GM18873 (cell line): ENCODE measurements at regions not wholly inside any gene's neighbourhood (a gene's known extent, or its start where the extent isn't known, plus 50 kb on each side); places are given as distances from the start of the nearest gene placed in this dataset.
"Not testable (repeated sequence)": the region's sequence is repeated elsewhere in the genome, so short reads cannot be mapped to it uniquely, and the experiment has no call there.

Experiments
- ATAC-seq: cut with Tn5 transposase; IDR thresholded peaks from one replicate; pipeline ENCODE4 v1.9.1; 2021; ENCODE audit warnings: mild to moderate bottlenecking, moderate library complexity, moderate number of reproducible peaks; ENCODE audit not compliant: unreplicated experiment, low FRiP score

DNA sequence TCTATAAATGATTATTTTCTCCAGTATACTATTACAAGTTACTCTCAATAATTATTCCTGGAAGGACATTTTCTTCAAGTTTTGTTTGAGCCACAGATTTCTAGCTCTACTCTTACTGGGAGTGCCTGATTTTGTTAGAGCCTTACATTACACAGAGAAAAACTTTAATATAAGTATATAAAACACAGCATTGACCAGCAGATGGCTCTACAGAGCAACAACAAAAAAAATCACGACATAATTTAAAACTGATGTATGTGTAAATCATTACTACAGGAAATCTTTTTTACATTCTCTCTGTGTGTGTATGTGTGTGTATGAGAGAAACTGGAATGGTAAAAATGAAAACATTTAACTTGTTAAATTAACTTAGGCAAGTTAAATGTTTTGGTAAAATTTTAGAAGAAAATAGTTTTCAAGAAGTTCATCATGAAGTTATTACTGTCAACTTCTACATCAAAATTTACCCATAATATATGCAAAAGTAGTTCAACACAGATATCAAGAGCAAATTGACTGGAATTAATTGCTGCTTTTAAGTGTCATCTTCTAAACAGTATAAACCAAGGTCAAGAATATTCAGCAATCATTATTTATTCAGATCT is 103.3 kb downstream of the MDH1 start:
- ATAC-seq: no peak

DNA sequence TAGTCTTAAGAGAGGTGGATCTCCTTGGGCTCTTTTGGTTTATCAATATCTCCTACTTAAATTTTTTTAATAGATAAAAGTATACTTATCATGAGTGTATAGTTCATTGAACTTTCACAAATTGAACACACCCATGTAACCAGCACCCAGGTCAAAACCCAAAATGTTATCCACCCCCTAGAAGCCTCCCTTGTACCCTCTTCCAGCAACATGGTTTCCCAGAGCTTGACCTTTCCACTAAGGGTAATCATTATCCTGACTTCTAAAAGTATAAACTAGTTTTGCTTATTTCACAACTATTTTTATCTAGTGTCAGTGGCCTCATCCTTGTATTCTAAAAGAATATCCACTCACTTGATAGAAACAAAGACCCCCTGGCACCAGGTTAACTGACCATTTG is 106.8 kb downstream of the MDH1 start:
- no peak for ATAC-seq

DNA sequence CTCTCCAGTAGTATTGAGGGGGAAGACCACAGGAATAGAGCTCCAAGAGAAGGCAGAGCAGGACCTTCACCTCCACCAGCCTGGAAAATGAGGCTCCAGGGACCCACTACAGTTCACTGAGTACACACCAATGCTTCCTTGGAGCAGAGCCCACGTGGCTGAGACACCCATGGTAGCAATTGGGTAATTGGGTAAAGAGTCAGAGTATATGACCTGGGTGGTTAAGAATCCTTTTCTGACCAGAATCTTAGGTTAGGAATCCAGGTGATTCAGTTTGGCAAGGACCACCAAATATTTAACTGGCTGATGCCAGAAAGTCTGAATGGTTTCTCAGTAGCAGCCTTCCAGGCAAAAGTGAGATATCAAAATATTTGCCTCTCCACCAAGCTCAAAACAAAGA is 107.7 kb downstream of the MDH1 start:
- ATAC-seq: no peak

DNA sequence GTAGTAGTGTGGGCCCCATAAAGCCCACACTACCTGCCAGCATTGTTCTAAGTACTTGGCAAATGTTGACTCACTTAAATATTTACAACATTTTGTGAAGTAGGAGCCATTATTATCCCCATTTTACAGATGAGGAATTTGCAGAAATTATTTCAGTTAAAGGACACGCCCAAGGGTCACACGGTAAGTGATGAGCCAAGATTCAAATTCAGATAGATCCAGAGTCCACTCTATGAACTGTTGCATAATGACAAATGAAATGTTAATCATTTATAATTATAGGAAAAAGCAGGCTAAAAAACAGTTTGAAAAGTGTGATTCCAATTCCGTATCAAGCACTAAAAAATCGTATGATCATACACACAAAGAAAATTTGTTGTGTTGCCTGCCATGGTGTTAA is 108.4 kb downstream of the MDH1 start:
- no peak for ATAC-seq

DNA sequence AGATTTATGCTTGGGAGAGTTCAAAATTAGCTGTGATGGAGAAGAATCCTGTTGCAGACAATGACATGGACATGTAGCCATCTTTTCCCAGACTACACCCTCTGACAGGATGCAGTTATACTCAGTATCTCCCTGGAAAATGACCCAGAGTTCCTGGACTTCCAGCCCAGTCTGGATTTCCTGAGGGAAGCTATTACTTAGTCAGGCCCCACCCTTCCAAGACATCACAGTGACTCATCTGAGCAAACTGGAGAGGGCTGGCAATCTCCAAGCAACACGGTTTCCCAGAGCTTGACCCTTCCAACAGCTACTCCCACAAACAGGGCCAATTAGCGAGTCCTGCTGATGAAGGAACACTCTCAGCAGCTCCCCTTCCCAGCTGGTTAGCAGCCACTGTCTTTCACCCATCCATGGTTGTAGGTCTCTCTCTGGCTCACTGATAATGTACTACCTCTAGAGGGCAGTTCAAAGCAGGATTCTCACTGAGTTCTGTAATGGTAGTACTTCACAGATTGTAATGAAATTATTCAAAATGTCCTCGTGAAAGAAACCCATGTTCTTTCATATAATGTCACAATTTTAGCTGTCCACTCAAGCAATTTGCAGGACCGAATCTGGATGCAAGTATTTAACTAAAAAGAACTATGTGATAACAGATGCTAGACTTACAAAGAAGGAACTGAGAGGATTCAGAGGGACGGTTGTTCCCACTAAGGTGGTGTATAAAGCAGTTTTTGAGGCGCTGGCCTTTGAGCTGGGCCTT is 110.2 kb downstream of the MDH1 start:
- ATAC-seq: peak; percentile 52

DNA sequence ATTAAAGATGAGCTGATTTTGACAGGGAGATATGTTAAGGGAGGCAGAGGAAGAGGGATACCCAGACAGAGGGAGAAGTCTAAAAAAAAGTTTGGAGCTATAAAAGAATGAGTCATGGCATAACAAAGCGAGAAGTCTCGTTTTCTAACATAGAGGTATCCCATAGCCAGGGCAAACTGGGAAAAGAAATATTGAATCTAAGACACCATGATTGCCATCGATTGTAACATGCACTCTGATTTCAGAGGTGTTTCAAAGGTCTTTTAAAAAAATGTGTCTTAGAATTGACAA is 110.7 kb downstream of the MDH1 start:
- ATAC-seq: no peak

DNA sequence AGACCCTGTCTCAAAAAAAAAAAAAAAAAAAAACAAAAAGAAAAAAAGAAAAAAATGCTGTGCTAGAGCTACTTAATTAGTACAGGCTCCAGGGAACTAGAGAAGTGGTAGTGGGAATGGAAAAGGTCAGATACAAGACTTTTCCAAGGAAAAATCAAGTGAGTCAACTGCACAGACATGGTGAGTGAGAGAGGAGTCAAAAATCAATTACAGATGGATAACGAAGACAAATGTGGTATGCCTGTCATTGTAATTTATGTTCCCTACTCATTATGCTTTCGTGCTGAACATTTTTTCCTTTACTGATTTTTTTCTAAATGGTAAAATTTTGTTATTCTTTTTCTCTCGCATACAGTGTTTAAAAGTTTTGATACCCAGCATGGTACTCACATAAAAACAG is 111.5 kb downstream of the MDH1 start:
- ATAC-seq: no peak

DNA sequence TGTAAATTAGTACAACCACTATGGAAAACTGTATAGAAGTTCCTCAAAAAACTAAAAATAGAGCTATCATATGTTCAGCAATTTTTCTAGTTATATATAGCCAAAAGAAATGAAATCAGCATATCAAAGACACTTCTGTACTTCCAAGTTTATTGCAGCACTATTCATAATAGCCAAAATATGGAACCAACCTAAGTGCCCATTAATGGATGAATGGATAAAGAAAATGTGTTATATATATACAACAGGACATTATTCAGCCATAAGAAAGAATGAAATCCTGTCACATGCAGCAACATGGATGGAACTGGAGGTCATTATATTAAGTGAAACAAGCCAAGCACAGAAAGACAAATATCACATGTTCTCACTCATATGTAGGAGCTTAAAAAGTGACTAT is 112.6 kb downstream of the MDH1 start:
- ATAC-seq: no peak

DNA sequence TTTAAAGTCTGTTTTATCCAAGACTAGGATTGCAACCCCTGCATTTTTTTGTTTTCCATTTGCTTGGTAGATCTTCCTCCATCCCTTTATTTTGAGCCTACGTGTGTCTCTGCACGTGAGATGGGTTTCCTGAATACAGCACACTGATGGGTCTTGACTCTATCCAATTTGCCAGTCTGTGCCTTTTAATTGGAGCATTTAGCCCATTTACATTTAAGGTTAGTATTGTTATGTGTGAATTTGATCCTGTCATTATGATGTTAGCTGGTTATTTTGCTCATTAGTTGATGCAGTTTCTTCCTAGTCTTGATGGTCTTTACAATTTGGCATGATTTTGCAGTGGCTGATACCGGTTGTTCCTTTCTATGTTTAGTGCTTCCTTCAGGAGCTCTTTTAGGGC is 117.3 kb downstream of the MDH1 start:
- not testable (repeated sequence) for ATAC-seq

DNA sequence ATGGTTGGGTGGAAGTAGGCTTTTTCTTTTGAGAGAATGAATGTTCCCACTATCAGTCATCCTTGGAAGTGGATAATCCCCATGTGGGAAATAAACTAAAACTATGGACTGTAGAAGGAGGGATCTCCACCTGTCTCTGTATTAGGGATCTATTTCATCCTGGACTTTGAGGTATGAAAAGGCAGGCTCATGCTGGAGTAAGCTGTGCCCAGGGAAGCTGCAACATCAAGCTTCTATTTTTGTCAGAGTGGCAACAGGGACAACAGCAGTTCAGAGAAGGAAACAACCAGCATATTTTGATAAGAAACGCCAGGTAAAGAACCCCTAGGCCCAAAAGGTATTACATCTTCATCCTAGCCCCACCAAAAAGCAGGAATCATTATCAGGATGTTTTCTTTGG is 122.0 kb downstream of the MDH1 start:
- no peak for ATAC-seq

DNA sequence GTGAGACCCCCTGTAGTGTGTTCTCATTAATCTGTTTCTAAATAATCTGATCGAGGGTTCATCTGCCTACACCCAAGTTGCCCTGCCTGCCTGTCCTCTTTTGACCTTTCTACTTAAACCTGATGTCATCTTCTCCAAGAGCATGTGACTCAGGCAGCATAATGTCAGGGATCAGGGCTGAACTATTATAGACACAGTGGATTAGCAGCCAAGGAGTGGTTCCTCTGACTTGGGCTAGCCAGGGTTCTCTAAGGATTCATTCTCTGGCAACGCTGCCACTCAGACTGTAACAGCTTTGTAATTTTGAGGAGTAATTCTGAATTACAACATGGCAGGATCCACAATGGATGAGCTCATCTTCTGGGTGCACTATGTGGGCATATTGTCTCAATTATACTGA is 124.0 kb downstream of the MDH1 start:
- no peak for ATAC-seq

DNA sequence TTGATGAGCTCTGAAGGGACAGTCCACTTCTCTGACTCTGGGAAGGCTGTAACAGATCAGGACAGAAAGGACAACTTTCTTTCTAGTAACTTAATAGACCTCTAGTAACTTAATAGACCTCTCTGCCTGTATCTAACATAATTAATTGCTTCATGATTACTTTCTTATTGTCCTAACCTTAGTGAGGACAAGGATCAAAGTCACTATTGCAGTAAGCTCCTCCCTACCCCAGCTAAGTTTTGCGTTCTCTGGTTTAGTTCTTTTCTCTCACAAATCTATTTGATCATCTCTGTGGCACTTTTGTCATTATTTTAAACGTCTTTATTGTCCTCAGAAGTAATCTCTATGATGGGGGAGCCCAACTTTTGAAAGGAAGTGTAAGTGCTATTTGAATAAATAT is 125.5 kb upstream of the UGP2 start:
- no peak for ATAC-seq

DNA sequence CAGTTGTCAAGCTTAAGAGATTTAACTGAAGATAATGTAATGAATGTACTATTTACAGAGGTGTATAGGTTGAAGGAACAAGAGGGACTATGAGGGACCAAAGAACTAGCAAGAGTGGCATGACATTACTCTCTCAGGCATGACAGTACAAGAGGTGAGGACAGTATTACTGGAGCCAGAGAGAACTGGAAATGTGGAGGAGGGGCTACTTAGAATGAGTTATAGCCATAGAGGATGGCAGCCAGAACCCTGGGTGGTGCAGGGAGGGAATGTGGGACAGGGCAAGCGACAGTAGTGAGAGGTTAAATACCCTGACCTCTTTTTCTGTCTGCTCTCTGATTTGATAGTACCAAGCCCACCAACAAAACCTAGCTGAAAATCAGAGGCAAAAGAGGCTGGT is 122.6 kb upstream of the UGP2 start:
- ATAC-seq: no peak

DNA sequence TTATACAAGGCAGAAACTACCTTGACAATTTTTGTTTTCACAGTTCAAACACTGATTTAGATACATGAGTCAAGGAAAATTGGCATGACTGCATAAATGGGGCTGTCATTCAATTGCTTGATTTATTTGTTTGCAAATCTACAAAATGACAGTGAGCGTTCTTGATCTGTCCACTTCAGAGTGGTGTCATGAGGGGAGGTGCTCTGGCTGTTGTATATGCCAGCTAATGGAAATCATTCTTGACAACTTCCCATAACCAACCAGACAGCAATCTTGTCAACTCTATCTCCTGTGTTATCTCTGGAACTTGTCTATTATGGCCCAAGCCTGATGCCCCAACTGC is 120.6 kb upstream of the UGP2 start:
- no peak for ATAC-seq

DNA sequence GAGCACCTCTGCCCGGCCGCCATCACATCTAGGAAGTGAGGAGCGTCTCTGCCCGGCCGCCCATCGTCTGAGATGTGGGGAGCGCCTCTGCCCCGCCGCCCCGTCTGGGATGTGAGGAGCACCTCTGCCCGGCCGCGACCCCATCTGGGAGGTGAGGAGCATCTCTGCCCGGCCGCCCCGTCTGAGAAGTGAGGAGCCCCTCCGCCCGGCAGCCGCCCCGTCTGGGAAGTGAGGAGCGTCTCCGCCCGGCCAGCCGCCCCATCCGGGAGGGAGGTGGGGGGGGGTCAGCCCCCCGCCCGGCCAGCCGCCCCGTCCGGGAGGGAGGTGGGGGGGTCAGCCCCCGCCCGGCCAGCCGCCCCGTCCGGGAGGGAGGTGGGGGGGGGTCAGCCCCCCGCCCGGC is 119.4 kb upstream of the UGP2 start:
- not testable (repeated sequence) for ATAC-seq

DNA sequence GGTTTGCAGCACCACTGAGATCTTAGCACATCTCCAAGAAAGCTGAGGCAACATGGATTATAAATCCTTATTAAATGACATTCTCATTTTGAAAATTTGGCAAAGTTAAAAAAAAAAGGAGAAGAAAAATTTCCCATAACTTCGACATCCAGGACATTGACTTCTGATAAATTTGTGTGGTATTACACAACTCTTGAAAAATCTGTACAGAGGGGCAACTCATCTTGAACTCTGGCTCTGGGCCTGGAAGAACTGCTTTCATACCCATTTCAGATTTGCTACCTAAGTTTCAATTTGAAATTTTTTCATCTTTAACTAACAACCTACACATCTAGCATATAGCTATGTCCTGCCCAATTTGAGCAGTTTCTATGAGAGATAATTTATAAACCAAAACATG is 118.0 kb upstream of the UGP2 start:
- ATAC-seq: no peak

DNA sequence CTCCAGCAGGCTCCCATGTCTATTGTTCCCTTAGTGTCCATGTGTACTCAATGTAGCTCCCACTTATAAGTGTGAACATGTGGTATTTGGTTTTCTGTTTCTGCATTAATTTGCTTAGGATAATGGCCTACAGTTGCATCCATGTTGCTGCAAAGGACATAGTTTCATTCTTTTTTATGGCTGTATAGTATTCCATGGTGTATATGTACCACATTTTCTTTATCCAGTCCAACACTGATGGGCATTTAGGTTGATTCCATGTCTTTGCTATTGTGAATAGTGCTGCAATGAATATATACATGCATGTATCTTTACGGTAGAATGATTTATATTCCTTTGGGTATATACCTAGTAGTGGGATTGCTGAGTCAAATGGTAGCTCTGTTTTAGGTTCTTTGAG is 116.5 kb upstream of the UGP2 start:
- ATAC-seq: not testable (repeated sequence)

DNA sequence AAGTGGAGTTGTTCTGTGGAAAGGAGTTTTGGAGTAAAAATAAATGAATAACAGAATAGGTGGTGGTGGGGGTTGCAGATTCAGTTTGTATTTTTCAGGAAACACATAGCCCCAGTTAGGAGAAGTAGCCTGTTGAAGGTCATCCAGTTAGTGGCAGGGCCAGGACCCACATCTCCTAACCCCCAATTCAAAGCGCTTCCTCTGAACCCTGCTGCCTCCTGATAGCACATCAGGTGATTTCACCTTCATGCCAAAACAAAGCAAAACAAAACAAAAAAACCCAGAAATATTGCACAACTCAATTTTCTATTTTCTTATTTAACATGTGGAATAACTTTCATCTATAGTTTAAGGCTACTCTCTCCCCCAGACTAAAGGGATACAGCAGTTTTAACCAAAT is 112.3 kb upstream of the UGP2 start:
- ATAC-seq: no peak

DNA sequence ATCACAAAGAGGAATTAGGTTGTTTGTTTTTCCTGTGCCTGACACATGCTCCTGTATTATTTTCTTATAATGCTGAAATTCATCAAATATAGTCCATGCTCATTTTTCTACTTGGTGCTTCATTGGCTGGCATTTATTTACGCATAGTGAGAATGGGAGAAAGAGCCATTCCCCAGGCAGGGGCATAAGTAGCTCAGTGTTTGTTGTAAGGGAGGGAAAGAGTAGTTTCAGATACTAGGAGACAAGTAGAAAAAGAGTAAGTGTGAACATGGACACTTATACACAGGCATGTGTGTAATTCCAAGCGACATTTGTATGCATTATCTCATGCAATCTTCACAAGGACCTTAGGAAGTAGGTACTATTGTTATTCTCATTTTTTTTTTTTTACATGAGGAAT is 111.9 kb upstream of the UGP2 start:
- no peak for ATAC-seq

DNA sequence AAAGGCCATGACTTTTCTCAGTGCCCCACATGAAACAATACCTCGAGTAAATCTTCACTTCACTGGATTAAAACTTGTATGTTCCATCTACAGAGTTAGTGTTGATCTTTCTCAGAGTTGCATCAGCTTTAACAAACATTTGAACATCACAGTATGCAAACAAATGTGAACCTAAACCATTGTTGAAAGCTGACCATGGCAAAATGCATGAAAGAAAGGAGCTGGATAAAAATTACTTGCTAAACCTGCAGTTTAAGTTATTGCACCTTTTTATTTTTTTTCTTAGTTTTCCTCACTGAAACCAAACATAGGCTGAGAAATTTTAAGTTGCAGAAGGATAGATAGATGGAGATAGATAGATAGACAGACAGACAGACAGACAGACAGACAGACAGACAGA is 107.2 kb upstream of the UGP2 start:
- ATAC-seq: no peak

DNA sequence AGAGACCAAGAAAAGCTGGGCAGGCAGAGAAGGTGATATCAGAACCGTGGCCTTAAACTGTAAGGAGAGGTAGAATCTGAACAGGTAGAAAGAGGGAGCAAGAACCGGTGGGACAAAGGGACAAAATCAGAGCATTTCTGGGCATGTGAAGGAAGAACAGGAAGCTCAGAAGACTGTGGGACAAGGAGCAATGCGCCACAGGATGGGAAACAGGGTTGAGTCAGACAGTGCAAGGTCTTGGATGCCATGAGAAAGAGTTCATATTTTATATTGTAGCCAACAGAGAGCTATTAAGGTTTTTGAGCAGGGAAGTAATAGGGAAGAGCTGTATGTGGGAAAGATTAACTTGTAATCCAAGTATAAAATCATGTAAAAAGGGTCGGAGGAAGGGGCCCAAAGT is 106.4 kb upstream of the UGP2 start:
- ATAC-seq: no peak

DNA sequence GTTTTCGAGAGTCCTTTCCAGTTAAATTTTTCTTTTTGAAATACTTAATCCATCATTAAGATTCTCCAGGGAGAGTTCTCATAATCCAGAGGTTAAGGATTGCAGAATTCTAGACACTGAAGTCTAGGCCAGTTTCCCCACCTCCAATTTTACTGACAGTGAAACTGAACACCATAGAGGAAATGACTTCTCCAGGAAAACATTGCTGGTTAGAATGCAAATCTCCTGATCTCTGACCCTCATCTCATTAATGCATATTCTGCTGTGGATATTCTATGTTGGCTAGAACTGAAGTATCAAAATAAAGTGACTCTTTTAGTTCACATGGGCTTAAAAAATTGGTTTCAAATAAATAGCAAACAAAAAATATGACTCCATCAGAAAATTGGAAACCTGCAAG is 105.8 kb upstream of the UGP2 start:
- no peak for ATAC-seq

DNA sequence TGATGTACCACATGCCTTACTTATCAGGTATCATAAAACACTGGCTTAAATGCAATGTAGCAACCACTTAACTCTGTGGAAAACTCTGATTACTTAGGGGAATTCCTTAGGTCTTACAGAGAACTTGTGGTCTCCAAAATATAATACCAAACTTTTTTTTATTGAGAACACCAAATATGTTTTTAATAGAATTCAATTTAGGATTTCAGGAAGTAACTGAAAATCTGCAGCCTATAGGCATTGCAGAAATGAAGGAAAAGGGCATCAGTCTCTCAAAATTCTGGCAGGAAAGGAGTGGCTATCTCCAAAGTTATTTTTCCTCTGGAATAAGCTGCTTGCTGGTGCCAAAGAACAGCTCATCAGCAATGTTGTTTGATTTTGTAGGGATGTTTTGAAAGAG is 105.3 kb upstream of the UGP2 start:
- no peak for ATAC-seq
